ENCODE measurements at regions not wholly inside any gene's neighbourhood (a gene's known extent, or its start where the extent isn't known, plus 50 kb on each side); places are given as distances from the start of the nearest gene placed in this dataset.

DNA sequence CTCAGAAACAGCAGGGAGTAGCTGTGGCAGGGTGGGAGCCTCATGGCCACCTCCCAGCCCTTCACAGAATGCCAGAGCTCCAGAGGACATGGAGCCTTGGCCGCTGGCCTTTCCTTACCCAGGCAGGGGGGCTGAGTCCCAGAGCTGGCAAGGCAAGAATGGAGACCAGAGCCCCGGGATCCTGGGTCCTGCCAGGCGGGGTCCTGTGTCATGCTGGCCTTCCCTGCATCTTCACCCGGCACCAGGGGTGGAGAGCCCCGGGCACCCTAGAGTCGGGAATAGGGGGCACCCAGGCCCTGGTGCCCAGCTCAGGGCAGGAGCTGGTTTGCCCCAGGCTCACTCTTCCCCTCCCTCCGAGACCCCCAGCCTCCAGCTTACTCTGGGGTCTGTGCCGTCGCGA is 519.9 kb downstream of the TBC1D22A start:
- no peak for DNase-seq (ENCODE audit: low spot score)
- ATAC-seq (ENCODE audit: low FRiP score): peak; percentile 4

GRCh38 chr22:47281126-47282106 is 519.0 kb downstream of the TBC1D22A start:
- ATAC-seq (ENCODE audit: low FRiP score) (no peak), DNase-seq (ENCODE audit: low spot score) (no peak)
- TF ChIP-seq, protein P1, sequence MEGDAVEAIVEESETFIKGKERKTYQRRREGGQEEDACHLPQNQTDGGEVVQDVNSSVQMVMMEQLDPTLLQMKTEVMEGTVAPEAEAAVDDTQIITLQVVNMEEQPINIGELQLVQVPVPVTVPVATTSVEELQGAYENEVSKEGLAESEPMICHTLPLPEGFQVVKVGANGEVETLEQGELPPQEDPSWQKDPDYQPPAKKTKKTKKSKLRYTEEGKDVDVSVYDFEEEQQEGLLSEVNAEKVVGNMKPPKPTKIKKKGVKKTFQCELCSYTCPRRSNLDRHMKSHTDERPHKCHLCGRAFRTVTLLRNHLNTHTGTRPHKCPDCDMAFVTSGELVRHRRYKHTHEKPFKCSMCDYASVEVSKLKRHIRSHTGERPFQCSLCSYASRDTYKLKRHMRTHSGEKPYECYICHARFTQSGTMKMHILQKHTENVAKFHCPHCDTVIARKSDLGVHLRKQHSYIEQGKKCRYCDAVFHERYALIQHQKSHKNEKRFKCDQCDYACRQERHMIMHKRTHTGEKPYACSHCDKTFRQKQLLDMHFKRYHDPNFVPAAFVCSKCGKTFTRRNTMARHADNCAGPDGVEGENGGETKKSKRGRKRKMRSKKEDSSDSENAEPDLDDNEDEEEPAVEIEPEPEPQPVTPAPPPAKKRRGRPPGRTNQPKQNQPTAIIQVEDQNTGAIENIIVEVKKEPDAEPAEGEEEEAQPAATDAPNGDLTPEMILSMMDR (IDR thresholded peaks at IDR 0.05): no peak

More for the DNA sequence above, 519.9 kb downstream of the TBC1D22A start:
- TF ChIP-seq, protein P1 (IDR thresholded peaks at IDR 0.05): no peak

- no peak for ATAC-seq (ENCODE audit: low FRiP score)
- TF ChIP-seq, protein P1 (IDR thresholded peaks at IDR 0.05): no peak
- DNase-seq (ENCODE audit: low spot score): no peak
Measured at GRCh38 chr22:47280301-47280700, 517.9 kb downstream of the TBC1D22A start.

DNA sequence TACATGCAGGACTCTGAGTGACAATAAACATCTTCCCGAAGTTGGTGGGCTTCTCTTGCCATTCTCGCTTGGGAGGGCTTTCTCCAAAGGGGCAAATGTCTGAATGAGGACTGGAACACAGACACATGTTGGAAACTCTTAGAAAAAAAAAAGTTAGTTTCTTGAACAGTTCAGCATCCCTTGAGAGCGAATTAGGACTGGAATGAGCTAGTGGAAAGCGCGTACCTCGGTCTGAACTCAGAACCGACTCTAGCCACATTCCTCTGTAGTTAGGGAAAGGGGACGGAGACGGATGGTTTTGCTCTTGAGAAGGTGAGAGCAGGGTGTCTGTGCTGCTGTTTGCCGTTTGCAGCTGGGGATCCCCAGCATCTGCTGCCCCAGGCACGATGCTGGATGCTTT is 517.3 kb downstream of the TBC1D22A start:
- TF ChIP-seq, protein P1 (IDR thresholded peaks at IDR 0.05): no peak
- DNase-seq (ENCODE audit: low spot score): no peak
- ATAC-seq (ENCODE audit: low FRiP score): no peak

GRCh38 chr22:47279337-47279736 is 516.9 kb downstream of the TBC1D22A start:
- TF ChIP-seq, protein P1 (IDR thresholded peaks at IDR 0.05): no peak
- no peak for ATAC-seq (ENCODE audit: low FRiP score)
- DNase-seq (ENCODE audit: low spot score): no peak

DNA sequence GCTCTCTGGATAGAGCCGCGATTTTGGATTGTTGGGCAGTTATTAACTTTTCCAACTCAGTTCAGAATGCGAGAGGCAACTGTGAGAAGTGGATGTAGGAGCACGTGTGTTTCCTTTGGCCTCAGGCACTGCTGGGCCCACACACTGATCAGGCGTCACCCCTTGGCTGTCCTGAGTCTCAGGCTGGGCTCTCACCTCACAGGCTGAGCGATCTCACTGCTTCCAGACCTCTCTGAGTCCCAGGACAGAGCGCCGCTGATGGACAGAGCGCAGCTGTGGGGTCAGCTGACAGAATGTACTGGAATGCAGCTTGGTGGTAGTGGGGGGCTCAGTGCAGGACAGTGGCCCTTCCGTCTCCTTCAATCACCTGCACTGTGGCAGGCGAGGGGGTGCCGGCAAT is 516.2 kb downstream of the TBC1D22A start:
- TF ChIP-seq, protein P1 (IDR thresholded peaks at IDR 0.05): no peak
- ATAC-seq (ENCODE audit: low FRiP score) (no peak), DNase-seq (ENCODE audit: low spot score) (no peak)

DNA sequence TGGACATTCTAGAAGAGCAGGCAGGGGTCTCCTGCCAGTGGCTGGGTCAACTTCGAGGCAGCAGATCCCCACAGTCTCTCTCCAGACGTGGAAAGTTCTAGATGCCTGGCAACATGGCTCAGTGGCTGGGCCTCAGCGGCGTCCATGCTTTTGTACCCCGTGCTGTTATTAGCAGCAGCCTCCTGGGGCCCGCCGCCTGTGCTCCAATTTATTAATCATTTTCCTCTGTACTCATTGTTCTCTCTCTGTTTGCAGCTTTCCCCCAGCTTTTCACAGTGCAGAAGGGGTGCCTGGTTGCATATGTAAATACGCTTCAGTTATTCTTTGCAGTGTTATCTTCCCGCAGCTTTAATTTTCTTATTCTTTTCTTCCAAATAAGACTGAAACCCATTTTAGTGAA is 515.1 kb downstream of the TBC1D22A start:
- DNase-seq (ENCODE audit: low spot score) (no peak), ATAC-seq (ENCODE audit: low FRiP score) (no peak)
- TF ChIP-seq, protein P1 (IDR thresholded peaks at IDR 0.05): no peak

All from omental fat pad (tissue), 3 donors.